Stomach (tissue), 4 donors: ENCODE measurements at regions not wholly inside any gene's neighbourhood (a gene's known extent, or its start where the extent isn't known, plus 50 kb on each side); places are given as distances from the start of the nearest gene placed in this dataset.

Experiments
- EP300 ChIP-seq: sonication (generic); formaldehyde crosslinking; IDR thresholded peaks from one replicate; pipeline ENCODE4 v1.6.1; 2017; ENCODE audit warnings: antibody characterized with exemption
- POLR2A ChIP-seq, 4 donors: fragments of 450-650 bp; IDR thresholded peaks; one replicate each; pipeline ENCODE4 v1.6.1; 2016; ENCODE audit warnings: antibody characterized with exemption in 4 of 4, control low read depth in 2 of 4, mild to moderate bottlenecking in 1 of 4, moderate library complexity in 1 of 4
- POLR2AphosphoS5 ChIP-seq, 3 donors: sonication (generic); formaldehyde crosslinking; IDR thresholded peaks; one replicate each; pipeline ENCODE4 v1.6.1; 2016; ENCODE audit warnings: antibody characterized with exemption in 3 of 3
- TF ChIP-seq, protein P1 (sequence below), 7 experiments: fragments of 450-650 bp in 4 of 7; fragments of 200-600 bp in 3 of 7; sonication (generic) in 3 of 7; IDR thresholded peaks; one replicate each; pipeline ENCODE4 v1.5.1; 2016 to 2019; ENCODE audit warnings: antibody characterized with exemption in 7 of 7, control low read depth in 2 of 7, mild to moderate bottlenecking in 1 of 7

DNA sequence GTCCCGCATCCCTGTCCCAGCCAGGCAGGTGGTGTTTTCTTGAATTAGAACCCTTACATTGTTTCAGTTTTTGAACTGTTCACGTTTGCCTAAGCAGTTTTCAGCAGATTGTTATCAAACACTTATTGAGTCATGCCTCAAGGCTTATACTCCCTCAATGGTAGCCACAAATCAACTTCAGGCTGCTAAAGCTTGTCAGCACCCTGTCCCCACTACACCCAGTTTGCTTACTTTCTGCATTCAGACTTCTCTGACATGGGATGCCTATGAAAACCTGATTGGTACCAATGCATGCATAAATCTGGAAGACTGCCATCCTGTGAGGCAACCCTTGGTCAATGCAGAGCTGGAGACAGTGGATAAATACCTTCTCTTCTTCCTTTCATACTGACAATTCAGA lies 225.4 kb downstream of the BTG1 start:
- TF ChIP-seq EP300: no peak
- no peak for TF ChIP-seq POLR2A (IDR thresholded peaks at IDR 0.05)
- TF ChIP-seq POLR2AphosphoS5 (IDR thresholded peaks at IDR 0.05): no peak
- TF ChIP-seq, protein P1, sequence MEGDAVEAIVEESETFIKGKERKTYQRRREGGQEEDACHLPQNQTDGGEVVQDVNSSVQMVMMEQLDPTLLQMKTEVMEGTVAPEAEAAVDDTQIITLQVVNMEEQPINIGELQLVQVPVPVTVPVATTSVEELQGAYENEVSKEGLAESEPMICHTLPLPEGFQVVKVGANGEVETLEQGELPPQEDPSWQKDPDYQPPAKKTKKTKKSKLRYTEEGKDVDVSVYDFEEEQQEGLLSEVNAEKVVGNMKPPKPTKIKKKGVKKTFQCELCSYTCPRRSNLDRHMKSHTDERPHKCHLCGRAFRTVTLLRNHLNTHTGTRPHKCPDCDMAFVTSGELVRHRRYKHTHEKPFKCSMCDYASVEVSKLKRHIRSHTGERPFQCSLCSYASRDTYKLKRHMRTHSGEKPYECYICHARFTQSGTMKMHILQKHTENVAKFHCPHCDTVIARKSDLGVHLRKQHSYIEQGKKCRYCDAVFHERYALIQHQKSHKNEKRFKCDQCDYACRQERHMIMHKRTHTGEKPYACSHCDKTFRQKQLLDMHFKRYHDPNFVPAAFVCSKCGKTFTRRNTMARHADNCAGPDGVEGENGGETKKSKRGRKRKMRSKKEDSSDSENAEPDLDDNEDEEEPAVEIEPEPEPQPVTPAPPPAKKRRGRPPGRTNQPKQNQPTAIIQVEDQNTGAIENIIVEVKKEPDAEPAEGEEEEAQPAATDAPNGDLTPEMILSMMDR (IDR thresholded peaks at IDR 0.05): no peak
